HK-2 (cell line): ENCODE measurements at regions not wholly inside any gene's neighbourhood (a gene's known extent, or its start where the extent isn't known, plus 50 kb on each side); places are given as distances from the start of the nearest gene placed in this dataset.

Experiments used
- DNase-seq: peaks from one replicate; pipeline ENCODE4 v3.0.0-alpha.2; 2018; ENCODE audit not compliant: unreplicated experiment

DNA sequence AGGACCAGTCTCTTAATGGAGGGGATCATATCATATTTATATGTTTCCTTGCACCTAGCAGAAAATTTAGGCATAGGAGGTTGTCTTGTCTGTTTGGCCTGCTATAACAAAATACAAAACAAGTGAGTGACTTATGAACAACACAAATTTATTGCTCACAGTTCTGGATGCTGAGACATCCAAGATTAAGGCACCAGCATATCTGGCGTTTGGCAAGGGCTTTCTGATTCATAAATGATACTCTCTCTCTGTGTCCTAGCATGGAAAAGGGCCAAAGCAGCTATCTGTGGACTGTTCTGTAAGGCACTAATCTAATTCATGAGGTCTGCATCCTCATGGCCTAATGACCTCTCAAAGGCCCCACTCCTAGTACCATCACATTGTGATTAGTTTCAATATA is 683.0 kb downstream of the NR2F2 start:
- no peak for DNase-seq

DNA sequence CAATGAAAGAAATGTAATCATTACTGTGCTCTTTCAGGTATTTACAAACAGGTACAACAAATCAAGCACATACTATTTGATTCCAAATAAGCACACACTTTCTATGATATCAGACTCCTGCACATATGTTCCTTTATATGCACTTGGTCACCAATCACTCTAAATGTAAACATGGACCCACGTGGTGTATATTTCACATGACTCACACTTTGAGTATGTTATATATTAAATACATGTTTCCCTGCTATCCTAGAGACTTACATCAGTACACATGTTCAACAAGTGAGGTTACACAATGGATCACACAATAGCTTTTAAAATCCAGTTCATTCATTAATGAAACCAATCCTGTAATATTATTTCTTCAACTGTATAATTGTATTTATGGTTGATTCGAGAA is 683.5 kb downstream of the NR2F2 start:
- DNase-seq, result no peak

DNA sequence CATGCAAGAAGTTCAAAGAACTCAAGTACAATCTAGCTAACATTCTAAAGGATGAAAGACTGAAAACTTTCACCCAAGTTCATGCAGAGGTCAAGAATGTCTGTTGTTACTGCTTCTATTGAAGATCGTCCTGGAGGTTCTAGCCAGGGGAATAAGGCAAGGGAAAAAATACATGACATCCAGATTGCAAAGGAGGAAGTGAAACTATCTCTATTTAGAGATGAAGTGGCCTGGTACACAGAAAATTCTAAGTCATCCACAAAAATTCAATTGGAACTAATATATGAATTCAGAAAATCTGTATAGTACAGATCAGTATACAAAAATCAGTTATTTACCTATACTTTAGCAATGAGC is 693.0 kb downstream of the NR2F2 start:
- DNase-seq, result no peak

DNA sequence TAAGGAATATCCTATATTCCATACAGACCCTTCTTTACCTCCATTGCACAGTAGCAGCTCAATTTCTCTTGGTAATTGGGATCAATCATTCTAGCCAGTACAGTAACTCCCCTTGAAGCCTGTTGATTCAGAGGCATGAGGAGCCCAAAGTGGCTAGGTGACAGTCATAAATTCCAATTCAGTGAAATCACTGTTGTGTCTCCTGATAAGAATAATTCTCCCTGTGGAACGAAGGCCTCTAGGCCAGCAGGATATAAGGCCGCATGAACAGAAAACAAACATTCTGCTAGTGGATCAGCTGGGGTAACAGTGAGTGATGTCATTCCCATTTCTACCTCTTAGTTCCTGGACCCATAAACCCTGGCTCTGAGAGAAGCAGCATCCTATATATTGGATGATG is 696.3 kb downstream of the NR2F2 start:
- DNase-seq, result no peak

DNA sequence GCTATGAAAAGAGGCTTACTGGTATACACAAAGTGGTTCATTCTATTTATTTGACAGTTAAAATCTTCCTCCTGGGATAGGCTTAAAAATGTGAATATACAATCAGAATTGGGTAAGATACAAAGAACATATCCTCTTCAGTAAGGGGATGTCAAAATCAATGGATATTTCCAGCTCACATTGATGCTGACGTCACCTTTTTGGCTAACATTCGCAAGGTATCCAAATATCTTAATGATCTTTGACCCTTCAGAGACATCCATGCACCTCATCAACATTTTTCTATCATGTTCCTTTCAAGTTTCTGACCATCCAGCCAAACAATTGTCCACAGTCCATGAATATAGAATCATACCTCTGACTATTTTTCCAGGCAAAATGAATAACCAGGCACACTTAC is 697.3 kb downstream of the NR2F2 start:
- DNase-seq, result no peak

DNA sequence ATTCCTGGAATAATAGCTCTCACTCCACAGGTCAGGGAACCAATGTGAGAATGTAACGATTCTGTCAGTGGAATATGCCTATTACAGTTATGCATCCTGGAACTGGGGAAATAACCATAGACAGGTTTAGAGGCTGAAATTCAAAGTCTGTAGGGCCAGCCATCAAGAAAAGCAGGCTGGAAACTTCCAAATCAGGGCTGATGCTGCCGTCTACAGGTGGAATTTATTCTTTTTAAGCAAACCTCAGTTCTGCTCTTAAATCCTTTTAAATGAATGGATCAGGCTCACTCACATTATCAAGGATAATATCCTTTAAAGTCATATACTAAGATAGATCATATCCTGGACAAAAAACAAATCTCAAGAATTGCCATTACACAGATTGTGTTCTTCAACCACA is 699.8 kb downstream of the NR2F2 start:
- DNase-seq, result no peak

DNA sequence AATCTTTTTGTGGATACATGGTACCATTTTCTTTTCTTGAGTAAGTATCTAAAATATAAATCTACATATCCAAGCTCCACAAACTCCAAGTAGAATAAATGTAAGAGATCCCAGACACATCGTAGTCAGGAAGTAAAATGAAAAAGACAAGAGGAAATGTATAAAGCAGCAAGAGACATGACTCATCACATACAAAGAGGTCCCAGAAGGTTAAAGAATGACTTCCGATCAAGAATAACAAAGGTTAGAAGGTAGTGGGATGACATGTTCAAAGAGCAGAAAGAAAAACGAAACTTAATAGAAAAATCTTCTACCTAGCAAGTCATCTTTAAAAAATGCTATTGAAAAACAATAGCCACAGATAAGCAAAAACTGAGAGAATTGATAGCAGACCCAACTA is 705.8 kb downstream of the NR2F2 start:
- DNase-seq, result no peak

DNA sequence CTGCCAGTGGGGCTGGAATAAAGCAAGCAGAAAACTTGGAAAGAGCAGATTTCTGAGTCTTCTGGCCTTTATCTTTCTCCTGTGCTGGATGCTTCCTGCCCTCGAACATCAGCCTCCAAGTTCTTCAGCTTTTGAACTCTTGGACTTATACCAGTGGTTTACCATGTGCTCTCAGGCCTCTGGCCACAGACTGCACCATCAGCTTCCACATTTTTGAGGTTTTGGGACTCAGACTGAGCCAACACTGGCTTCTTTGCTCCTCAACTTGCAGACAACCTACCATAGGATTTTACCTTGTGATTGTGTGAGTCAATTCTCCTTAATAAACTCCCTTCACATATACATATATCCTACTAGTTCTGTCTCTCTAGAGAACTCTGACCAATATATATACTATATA is 706.6 kb downstream of the NR2F2 start:
- DNase-seq, result no peak

DNA sequence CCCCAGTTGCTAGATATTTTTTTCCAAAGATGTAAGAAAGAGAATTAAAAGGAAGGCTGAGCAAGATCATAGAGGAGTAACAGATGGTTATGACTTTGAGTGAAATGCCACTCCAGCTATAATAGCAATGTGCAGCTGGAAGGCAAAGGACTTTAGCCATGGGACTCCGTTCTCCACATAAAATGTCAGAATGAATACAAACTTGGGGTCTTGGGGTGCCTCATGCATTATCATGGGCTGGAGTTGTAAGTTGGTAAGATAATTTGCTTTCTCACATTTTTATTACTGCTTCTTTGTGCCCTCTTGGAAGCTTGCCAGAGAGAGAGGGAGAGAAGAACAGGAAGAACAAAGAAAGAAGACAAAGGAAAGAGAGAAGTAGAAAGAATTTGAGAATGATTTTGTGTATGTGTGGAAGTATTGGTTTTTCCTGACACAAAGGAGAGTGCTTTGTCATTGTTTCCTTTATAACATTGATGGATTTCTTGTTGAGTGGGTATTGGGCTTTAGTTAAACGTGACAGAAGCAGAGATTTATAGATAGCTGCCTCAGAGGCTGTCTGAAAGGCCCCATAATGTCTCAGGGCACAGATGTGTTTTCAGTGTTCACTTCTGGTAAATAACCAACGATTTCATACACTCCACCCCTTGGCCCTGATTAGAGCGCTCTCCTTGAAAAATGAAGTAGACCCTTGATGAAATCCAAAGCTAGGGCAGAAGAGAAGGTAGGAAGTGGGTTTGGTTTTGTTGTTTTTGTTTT is 715.3 kb downstream of the NR2F2 start:
- no peak for DNase-seq

DNA sequence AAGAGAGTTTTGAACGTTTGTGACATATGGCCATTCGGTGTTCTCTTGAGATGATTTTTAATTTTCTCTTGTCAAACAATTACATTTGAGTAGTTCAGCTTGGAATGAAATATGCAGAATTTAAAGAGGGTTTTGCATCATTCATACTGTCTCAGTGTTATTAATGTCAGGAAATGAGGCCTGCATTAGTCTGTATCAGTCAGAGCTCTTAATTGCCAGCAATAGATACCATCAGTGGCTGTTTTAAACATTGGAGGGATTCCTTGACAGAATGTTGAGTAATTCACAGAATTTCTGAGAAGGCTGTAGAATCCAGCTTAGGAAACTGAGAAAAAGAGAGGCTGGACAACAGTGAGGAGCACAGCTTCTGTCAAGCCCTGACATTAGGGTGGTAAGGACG is 722.0 kb downstream of the NR2F2 start:
- DNase-seq, result no peak

DNA sequence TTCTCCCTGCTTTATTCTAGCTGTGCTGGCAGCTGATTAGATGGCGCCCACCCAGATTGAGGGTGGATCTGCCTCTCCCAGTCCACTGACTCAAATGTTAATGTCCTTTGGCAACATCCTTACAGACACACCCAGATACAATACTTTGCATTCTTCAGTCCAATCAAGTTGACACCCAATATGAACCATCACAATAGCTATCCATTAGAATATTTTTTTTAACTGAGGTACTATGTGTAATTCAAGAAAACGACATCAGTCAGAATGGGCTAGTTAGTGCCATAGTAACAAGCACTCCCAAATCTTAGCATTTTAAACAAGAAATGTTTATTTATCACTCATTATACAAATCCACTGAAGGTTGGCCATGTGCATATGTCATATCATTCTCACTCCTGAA is 723.1 kb downstream of the NR2F2 start:
- DNase-seq, result no peak

DNA sequence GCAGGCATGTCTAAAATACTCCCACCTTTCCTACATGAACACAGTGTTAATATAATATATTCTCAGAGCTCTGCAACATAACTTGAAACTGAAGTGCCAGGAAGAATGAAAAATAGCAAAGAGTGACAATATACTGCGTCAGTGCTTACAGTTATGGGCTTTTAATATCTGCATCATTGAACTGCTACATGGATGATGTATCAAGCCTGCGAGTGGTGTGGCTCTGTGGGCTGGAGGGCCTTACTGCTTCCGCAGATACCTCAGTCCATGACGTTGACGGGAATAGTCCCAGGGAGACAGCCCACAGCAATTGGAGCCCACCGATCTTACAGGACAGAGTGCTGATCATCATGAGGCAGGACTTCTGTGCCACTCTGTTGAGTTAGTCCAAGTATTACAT is 727.0 kb downstream of the NR2F2 start:
- no peak for DNase-seq

DNA sequence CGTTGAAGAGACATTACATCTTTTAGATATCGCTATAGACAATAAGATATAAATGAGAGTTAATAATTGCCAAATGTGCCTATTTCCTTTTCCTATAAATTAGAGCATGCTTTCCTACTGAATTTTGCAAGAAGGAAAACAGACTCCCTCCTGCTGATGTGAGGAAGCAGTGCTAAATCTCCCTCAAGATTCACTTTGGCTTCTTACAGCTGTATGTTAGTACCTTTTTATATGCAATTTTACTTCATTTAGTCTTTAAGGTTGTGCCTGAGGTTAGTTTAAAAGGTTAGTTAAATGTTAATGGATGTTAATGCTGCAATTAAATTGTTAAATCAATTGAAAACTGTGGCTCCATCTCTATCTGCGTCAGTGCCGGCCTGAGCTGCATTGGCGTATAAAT is 728.8 kb downstream of the NR2F2 start:
- DNase-seq, result no peak

DNA sequence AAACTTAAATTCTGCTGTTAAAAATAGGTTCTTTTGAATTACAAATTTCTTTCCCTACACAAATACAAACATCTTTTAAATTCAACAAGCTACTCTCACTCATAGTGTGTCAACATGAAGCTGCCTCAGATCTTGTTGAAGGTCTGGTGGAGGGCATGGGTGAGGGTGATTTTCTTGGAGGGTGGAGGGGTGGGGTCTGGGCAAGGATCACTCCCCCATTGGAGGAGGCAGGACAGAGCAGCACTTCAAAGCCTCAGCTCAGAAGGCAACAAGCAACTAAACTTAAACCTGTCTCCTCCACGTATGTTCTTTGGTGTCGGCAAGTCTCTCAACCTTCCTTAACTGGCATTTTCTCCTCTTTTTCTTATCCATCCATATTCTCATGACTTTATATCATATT is 730.9 kb downstream of the NR2F2 start:
- DNase-seq, result no peak

DNA sequence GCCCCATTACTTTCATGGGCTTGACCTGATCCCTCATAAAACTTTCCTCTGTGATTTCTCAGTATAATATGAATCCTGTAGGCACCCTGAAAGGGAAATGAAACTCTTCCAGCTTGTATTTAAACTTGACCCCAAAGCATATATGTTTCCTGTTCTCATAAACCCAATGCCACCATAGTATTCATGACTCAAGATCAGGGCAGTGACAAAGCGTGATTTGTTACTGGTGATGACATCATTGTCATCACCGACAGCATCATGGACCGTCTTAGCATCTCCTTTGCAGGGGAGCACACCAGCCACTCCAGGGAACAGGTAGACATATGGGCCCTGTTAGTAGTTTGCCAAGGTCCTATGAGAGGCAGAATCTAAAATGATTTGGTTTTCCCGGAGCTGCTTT is 741.2 kb downstream of the NR2F2 start:
- no peak for DNase-seq

DNA sequence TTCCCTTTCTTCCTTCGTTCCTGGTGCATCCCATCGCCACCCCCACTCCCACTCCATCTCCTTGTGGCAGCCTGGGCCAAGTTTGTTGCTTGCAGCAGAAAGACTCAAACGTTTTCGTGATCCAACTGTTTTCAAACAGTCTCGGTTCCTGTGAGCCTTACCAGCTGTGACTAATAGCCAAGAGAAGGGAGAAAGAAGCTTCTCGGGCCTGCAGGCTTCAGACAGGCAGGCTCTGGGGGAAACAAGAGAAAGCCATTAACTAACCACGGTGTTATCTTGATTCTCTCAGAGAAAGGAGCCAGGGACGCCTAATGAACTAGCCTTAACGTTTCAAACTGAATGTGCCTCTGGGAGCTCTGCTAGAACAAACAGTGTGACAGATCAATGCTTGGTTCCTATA is 742.0 kb downstream of the NR2F2 start:
- DNase-seq, result no peak

DNA sequence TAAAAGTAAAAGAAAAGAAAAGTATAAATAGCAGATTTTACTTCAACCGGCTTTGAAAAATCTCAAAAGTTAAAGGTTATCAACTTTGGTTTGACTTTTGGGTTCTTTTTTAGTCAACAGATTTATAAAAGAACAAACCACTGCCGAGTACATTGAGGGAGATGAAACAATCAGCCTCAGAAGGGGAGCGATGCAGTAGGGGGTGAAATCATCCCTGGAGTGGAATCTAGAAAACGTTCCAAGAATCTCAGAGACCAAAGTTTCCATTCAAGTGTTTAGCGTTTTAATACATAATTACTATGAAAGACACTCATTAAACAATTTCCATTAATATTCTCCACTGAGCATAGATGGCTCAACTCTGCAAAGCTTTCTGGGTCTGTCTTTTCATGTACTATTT is 745.5 kb downstream of the NR2F2 start:
- no peak for DNase-seq

DNA sequence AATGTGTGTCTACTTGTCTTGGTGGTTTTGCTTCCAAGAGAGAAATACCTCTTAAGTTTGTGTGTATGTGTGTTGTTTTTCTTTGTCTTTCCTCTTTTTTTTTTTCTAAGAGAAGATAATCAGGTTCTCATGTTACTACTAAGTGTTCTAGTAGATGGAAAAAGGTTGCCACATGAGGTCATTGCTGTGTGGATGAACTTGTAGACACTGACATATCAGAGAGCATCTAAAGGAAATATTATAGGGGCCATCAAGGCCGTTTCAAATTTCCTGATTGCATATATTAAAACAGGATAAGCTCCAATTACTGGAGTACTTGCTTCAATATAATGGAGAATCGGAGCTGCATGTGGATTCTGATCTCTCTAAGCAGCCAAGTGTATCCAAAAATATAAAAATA is 747.5 kb downstream of the NR2F2 start:
- DNase-seq, result no peak

DNA sequence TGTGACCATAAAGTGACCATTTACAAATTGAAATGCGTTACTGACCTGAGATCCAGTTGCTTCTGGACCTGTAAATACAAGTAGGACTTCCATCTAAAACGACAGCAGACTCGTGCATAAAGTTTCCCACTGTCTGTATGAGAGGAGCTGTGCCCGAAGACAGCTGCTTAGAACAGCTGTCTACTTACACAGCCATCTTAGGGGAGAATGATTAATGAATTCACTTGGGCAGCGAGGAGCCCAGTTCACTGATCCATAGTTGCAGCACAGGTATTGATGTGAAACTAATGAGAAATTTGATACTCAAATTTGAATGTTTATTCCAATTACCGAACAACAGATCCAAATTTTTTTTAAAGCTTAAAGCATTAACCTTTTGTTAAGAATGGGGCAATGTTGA is 748.1 kb downstream of the NR2F2 start:
- no peak for DNase-seq

DNA sequence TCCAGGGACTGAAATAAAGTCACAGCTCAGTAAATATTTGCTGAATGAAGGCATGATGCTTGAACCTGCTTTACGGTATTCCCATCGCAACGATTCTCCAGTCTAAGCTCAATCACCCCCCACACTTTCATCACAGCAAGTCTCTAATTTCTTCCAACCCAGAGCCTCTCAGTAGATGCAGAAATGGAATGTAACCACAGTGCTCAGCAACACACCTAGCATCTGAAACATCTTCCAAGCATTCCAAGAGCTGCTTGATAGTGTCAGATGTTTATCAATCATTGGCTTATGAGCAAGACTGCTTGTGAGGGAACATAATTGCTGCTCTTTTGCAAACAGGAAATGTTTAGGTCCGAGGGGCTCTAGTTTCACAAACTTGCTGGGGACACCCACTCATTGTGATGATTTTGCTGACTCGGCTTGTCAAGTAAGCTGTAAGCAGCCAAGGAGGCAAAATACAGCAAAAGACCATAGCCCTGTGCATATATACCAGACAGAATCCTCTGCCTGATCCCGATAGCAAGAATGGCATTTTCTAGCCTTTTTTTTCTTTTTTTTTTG is 751.2 kb downstream of the NR2F2 start:
- no peak for DNase-seq

DNA sequence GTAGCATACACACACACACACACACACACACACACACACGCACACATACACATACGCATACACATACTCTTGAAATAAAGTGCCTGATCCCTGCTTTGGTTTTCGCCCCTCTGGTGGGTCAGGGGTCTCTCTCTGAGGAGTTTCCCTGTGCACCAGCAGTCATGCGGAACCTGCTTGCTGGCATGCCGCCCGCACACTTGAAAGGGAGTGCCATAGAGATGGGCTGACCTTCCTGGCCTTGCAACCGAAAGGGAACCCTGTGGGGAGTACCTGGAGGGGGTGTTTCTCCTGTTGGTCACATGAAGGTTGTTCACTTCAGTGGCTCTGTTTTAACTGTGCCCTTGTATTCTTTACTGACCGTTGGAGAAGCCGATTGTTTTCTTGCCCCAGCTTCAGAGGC is 752.3 kb downstream of the NR2F2 start:
- DNase-seq, result peak; percentile 41

DNA sequence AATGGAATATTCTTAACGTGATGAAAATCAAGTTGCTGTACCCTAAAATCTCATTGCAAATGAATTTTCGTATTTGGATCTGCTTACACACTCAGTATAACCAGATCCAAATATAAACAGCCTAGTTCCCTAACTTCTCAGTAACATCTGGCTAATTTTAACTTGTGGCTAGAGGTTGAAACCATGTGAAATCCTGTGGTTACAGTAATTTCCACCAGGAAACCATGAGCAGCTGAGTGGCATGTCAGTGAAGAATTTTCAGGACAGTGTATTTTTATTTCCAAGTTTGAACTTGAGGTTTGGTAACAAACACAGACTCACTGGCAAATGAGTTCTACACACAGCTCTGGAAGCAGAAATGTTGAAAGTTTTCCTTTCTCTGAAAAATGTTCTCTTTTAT is 754.1 kb downstream of the NR2F2 start:
- no peak for DNase-seq

DNA sequence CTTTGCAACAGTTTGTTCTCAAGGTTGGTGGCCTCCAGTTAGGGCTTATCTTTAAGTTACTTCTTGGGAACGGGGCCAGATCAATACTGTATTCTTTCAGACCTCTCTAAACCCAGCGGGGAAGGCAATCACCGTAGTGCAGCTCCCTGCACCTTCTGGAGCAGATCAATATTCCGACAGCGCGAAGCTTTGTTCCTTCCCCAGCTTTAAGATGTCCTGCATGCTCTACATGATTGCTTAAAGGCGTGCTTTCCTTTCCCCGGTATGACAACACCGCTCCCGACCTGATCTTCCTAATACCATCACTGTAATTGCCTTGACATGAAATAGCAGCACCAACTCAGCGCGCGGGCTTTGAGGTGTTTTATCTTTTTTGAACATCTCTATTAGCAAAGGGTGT is 755.2 kb downstream of the NR2F2 start:
- DNase-seq, result no peak
